ENCODE measurements at regions not wholly inside any gene's neighbourhood (a gene's known extent, or its start where the extent isn't known, plus 50 kb on each side); places are given as distances from the start of the nearest gene placed in this dataset.

GRCh38 chr13:110773480-110773879 lies 60.0 kb downstream of the ING1 start:
- DNase-seq (ENCODE audit: low read depth in 3 of 3, low spot score in 1 of 3) = no peak

GRCh38 chr13:110774051-110774450 lies 60.6 kb downstream of the ING1 start:
- no peak for DNase-seq (ENCODE audit: low read depth in 3 of 3, low spot score in 1 of 3)

DNA sequence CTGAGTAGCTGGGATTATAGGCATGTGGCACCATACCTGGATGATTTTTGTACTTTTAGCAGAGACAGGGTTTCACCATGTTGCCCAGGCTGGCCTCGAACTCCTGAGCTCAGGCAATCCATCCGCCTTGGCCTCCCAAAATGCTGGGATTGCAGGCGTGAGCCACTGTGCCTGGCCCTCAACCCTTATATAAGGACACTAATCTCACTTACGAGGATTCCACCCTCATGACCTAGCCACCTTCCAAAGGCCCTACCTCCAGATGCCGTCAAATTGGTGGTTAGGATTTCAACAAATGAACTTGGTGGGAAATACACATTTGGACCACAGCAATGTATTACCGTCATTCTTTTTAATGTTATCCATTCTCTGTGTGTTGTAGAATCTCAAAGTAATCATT lies 61.0 kb downstream of the ING1 start:
- no peak for DNase-seq (ENCODE audit: low read depth in 3 of 3, low spot score in 1 of 3)

GRCh38 chr13:110775576-110775975 lies 62.1 kb downstream of the ING1 start:
- DNase-seq (ENCODE audit: low read depth in 3 of 3, low spot score in 1 of 3) = no peak

GRCh38 chr13:110777251-110777820 lies 63.8 kb downstream of the ING1 start:
- no peak for DNase-seq (ENCODE audit: low read depth in 3 of 3, low spot score in 1 of 3)

DNA sequence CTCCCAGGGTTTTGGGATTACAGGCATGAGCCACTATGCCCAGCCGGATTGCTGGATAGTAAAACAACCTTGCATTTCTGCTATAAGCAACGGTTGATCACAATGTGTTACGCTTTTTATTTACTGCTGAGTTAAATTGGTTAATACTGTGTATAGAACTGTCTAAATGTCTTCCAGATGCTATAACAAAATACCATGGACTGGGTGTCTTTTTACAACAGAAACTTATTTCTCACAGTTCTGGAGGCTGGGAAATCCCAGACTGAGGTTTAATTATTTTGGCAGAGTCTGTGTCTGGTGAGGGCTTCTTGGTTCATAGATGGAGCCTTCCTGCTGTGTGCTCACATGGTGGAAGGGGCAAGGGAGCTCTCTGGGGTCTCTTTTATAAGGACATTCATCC lies 65.5 kb downstream of the ING1 start:
- DNase-seq (ENCODE audit: low read depth in 3 of 3, low spot score in 1 of 3) = no peak

DNA sequence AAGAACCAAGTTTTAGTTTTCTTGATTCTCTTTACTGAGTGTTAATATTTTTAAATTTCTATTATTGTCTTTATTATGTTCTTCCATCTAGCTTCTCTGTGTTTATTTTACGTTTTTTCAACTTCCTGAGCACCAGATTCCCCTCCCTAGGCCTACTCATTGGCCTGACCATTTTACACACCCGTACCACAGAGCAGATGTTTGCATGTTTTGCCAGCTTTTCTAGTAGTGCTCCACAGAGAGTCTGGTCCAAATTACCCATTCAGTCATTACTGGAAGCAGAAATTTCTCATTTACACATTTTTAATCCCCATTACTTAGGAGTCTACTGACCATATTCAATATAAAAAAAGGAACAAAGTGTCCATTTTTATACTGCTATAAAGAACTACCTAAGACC lies 66.9 kb downstream of the ING1 start:
- no peak for DNase-seq (ENCODE audit: low read depth in 3 of 3, low spot score in 1 of 3)

DNA sequence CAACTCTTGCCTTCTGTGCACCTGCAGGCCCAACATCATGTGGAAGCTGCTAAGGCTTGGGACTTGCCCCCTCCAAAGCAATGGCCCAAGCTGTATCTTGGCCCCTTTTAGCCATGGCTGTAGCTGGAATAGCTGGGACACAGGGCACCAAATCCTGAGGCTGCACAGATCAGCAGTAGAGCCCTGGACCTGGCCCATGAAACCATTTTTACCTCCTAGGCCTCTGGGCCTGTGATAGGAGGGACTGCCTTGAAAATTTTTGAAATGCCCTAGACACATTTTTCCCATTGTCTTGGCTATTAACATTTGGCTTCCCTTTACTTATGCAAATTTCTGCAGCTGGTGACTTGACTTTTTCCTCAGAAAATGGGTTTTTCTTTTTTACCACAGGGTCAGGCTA lies 68.7 kb downstream of the ING1 start:
- no peak for DNase-seq (ENCODE audit: low read depth in 3 of 3, low spot score in 1 of 3)

- DNase-seq (ENCODE audit: low read depth in 3 of 3, low spot score in 1 of 3) = no peak
Observed at GRCh38 chr13:110784704-110785103, 71.2 kb downstream of the ING1 start.

DNA sequence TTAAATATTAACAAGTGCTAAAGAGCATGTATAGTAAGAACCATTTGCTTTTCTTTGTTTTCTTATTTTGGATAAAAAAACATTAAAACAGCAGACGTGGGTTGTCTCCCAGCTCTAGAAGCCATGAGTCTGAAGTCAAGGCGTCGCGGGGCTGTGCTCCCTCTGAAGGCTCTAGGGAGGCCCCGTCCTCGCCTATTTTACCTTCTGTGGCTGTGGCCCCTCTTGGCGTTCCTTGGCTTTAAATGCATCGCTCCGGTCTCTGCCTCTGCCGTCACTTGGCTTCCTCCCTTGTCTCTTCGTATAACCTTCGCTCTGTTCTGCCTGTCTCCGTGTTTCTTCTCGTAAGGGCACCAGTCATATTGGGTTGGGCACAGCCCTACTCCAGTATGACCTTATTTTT lies 75.3 kb downstream of the ING1 start:
- DNase-seq (ENCODE audit: low read depth in 3 of 3, low spot score in 1 of 3) = no peak

DNA sequence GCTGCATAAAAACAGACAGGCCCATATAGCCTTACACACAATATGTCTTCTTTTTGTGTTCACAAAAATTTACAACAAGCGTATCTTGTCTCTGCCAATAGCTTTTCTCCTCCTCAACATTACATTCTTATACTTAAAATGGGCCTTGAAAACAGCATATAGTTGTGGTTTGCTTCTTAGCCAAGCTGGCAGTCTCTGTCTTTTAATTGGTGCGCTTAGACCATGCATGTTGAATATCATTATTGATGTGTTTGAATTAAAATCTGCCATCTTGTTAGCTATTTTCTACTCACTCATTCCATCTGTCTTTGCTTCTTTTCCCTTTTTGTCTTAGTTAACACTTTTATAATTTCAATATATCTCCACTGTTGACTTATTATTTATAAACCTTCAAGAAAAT lies 76.4 kb downstream of the ING1 start:
- DNase-seq (ENCODE audit: low read depth in 3 of 3, low spot score in 1 of 3) = no peak

DNA sequence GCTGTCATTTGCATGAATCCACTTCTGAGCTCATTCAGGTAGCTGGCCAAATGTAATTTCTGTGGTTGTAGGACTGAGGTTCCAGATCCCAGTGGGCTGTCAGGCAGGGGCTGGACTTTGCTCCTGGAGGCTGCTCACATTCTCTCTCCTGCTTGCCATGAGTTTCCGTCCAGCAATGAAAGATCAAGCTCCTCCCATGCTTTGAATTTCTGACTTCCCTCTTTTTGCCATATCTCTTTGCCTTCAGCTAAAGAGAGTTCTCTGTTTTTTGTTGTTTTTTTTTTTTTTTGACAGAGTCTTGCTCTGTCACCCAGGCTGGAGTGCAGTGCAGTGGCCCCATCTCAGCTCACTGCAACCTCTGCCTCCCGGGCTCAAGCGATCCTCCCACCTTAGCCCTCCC lies 76.9 kb downstream of the ING1 start:
- DNase-seq (ENCODE audit: low read depth in 3 of 3, low spot score in 1 of 3) = no peak

- DNase-seq (ENCODE audit: low read depth in 3 of 3, low spot score in 1 of 3) = no peak
Observed at GRCh38 chr13:110794209-110794608, 80.7 kb downstream of the ING1 start.

DNA sequence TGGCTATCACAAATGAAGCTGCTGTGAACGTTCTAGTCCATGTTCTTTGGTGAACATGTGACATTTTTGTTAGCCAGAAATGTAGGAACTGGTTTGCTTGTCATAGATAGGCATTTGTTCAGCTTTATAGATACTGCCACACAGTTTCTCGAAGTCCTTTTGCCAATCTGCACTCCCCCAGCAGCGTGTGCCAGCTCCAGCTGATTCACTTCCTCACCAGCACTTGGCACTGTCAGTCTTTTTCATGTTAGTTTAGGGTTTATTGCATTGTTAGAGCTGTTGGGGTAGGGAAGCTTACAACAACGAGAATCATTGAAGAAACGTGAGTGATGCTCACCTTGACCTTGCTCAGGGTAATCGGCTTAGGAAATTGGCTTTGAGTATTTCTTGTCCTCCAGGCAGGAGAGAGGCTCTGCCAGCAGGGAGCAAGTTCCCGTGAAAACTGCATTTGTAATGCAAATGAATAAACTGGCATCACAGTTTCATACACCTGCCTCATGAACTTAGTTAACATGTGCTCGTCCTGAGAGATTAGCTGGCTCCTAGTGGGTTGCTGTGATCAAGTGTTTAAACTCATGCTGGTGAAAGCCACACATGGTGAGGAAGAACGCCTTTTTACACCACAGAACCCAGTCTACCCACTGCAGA lies 83.9 kb downstream of the ING1 start:
- no peak for DNase-seq (ENCODE audit: low read depth in 3 of 3, low spot score in 1 of 3)

- no peak for DNase-seq (ENCODE audit: low read depth in 3 of 3, low spot score in 1 of 3)
Observed at GRCh38 chr13:110798081-110798994, 84.8 kb downstream of the ING1 start.

DNA sequence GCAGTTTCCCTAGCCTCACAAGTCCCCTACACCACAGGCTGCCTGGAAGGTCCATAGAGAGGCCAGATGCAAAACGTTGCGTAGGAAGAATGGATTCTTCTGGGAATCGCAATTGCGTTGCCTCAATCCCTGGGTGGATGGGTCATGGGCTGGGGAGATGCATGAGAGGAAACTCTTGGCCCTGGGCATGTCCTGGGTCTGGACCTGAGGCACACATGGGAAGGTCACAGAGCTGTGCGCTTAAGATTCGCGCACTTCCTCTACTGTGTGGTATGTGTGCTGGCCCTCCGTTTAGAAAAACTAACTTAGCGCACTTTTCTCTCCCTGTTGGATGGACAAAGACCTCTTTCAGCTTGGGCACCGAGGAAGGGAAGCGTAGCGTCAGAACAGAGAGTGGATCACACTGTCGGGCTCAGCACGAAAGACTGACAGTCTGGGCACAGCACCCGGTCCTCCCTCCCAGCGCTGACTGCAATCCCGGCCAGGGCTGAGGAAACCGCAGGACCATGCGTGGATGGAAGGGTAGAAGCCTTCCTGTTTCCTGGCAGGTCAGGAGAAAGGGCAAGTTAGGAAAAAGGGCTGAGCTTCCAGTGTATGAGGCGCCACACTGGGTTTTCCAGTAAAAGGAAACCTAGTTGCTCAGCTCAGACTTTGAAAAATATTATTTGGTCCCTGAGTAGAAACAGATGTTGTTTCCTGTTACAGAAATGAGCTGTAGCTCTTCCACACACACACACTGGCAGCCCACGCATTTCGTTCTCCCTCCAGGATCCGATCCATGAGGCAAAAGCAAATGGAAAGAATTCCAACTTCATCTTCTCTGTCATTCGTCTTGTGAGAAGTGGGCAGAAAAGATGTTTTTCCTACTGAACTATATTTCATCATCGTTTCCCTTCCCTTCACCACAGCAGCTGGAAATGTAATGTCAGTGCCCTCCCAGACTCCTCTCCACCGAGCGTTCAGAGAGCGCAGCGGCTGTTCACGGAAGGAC lies 86.0 kb downstream of the ING1 start:
- no peak for DNase-seq (ENCODE audit: low read depth in 3 of 3, low spot score in 1 of 3)

DNA sequence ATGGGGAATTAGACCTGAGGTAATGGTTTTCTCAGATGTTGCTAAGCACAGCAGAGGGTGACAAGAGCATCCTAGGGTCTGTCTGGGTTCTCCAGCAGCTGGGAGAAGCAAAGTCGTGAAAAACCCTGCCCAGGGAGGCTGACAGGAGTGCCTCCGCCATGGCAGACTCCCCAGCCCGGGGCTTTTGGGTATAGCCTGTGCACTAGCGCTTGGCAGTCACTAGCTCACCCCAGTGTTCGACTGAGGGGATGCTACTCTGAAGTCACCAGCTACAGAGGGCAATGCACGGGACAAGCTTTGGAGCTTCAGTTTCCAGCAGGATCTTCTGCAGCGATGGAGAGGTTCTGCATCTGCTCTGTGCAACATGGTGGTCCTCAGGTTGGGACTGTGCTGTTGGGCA lies 87.5 kb downstream of the ING1 start:
- DNase-seq (ENCODE audit: low read depth in 3 of 3, low spot score in 1 of 3) = no peak

DNA sequence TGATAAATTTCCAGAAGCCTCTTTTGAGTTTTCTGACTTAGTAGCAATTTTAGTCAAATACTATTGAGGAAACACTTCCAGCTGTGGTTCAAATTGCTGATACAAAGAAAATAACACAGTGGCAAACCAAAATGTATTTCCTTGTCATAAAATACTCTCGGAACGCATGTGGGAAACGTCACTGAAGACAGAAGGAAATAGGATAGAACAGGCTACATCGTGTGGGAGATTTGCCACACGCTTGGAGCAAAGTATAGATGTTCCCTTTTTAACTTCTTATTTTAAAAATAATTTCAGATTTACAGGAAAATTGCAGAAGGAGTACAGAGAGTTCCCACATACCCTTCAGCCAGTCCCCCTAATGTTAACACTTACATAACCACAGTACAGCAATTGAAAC lies 88.8 kb downstream of the ING1 start:
- no peak for DNase-seq (ENCODE audit: low read depth in 3 of 3, low spot score in 1 of 3)

DNA sequence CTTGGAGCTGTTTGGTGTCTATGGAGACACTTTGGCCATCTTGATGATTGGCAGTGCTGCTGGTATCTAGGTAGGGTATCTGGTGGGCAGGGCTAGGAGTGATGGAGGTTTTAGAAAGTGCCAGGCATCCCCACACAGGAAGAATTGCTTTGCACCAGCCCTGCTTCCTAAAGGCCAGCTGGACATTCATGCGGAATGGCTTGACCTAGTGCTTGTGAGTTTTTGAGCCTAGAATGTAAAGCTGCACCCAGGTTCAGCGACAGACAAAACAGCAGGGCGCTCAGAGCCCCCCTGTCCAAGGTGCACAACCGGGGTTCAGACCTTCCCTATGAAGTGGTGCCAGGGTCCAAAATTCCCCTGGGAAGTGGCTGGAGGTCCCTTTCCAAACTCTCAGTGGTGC lies 93.1 kb downstream of the ING1 start:
- DNase-seq (ENCODE audit: low read depth in 3 of 3, low spot score in 1 of 3) = no peak

GRCh38 chr13:110807546-110807945 lies 94.0 kb downstream of the ING1 start:
- DNase-seq (ENCODE audit: low read depth in 3 of 3, low spot score in 1 of 3) = no peak

- DNase-seq (ENCODE audit: low read depth in 3 of 3, low spot score in 1 of 3) = no peak
Observed at GRCh38 chr13:110808138-110808537, 94.6 kb downstream of the ING1 start.
